GM10266 (cell line): ENCODE measurements at regions not wholly inside any gene's neighbourhood (a gene's known extent, or its start where the extent isn't known, plus 50 kb on each side); places are given as distances from the start of the nearest gene placed in this dataset.

ENCODE experiments used
- DNase-seq: peaks from one replicate; pipeline ENCODE4 v3.0.0; 2012; ENCODE audit errors: extremely low spot score
- CTCF ChIP-seq: IDR thresholded peaks from 2 replicates; pipeline ENCODE4 v1.5.1; 2012; ENCODE audit warnings: mild to moderate bottlenecking, low read depth; ENCODE audit not compliant: control insufficient read depth, insufficient read depth; ENCODE audit errors: missing control alignments

DNA sequence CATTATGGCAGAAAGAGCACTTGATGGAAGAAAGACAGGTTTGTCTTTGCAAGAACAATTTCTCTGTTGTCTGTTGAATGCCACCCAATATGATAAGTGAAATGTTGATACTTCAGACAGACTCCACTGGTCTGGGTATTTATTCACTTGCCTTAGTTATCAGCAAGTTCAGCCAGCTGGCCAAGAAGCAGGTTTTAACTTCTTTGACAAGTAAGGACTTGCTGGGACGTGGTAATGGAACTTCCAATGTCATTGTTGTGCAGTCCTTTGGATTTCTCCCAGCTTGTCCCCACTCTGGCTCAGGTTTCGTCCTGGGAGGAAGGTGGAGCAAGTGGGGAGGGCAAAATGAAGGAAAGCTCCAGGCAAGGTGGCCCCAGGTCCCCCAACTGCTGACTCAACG is 497.4 kb downstream of the RPS24 start:
- TF ChIP-seq CTCF = no peak
- DNase-seq = no peak

DNA sequence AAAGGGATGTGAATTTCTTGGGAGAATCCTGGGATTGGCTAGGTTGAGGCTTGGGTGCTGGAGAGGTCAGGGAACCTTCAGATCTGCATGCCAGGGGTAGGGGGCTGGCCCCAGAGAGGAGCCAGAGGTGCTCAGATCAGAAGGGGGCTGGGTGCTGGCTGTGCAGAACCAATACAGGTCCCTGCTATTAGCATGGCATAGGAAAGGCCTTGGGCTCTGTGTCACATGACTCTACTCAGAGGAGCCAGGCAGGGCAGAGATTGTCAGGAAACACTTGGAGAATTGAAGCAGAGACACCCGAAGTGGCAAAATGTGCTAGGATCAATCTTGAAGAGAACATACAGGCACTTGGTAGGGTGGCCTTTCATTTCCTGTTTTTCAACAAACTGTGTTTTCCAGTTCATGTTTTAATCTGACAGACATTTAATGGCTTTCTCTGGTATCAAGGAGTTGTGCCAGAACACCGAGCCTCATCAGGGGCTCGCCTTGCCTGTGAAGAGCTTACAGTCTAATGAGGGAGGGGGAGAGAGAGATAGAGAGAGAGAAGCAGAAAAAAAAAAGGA is 498.9 kb downstream of the RPS24 start:
- no peak for TF ChIP-seq CTCF
- no peak for DNase-seq

GRCh38 chr10:78533098-78533497 is 499.4 kb downstream of the RPS24 start:
- TF ChIP-seq CTCF = no peak
- DNase-seq = no peak

DNA sequence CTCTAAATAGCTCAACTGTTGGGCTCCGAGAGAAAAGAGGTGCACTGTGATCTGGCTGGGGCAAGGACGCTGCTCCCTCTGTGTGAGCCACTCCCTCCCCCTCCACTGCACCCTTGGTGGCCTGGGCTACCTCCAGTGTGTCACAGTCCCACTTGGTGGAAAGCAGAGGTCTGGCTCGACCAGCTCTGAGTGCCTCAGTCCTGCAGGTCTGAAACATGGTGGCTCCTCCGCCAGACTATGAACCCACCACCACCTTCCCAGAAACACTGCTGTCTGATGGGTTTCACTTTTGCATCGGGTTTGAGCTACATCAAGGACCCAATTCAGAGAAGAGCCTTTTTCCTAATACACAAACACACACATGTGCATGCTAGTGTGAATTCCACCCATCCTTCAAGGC is 500.1 kb downstream of the RPS24 start:
- DNase-seq = no peak
- TF ChIP-seq CTCF = no peak

- no peak for DNase-seq
- TF ChIP-seq CTCF = no peak
These were observed 502.1 kb downstream of the RPS24 start for GRCh38 chr10:78535716-78536218.

DNA sequence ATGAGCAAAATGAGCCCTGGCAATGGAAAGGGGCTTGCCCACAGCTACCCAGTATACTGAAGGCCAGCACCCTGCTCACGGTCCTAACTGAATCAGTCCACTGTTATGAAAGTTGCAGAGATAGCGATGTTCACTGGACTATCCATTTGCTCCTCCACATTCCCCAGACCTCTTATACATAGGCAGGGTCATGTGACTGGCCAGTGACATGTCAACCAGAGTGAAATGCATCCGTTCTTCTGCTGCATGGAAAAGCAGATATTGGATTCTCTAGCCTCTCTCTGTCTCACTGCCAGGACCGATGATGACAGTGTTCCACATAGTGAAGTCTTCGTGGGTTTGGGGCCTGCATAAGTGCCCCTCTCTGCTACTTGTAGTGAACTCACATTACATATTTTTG is 503.4 kb downstream of the RPS24 start:
- TF ChIP-seq CTCF = no peak
- no peak for DNase-seq

- no peak for TF ChIP-seq CTCF
- DNase-seq = no peak
These were observed 505.6 kb downstream of the RPS24 start for GRCh38 chr10:78539247-78539766.
